ENCODE measurements at regions not wholly inside any gene's neighbourhood (a gene's known extent, or its start where the extent isn't known, plus 50 kb on each side); places are given as distances from the start of the nearest gene placed in this dataset.

GRCh38 chr4:56183344-56183959, 203.8 kb downstream of the AASDH start:
- Histone ChIP-seq H3K4me2 (no peak overlapping the region), H2AFZ (ENCODE audit: low read depth) (no peak overlapping the region), H3K36me3 (replicated peaks in 1 of 2; ENCODE audit: control insufficient read depth in 1 of 2, insufficient read depth in 2 of 2, low read length in 1 of 2) (no peaks in the 10 kb centered on the region), H3K4me3 (ENCODE audit: low read depth in 2 of 2, low read length in 1 of 2) (no peak overlapping the region), H3K4me1 (ENCODE audit: control insufficient read depth in 1 of 2, insufficient read depth in 2 of 2, low read depth in 1 of 2, low read length in 1 of 2) (peaks cover 0 to 6% of the 10 kb centered on the region in 2 experiments; a peak in 1 of 4 replicates), H3K9ac (no peak overlapping the region), H3K9me2 (no peaks in the 10 kb centered on the region), H3K27ac (ENCODE audit: low read depth in 2 of 2, low read length in 1 of 2) (no peak overlapping the region), H3F3A (replicated peaks; ENCODE audit: insufficient read depth) (no peaks in the 10 kb centered on the region), H3K79me2 (ENCODE audit: insufficient read depth) (no peaks in the 10 kb centered on the region), H3K9me3 (no peaks in the 10 kb centered on the region), H4K20me1 (ENCODE audit: insufficient read depth) (no peaks in the 10 kb centered on the region), H3K27me3 (ENCODE audit: insufficient read depth) (no peaks in the 10 kb centered on the region)
- WGBS (ENCODE audit: low lambda C conversion rate), result 92% methylated on average over 11 of the region's 11 CpGs
- ChIA-PET CTCF (no interaction called here), POLR2A (no interaction called here)
- DNase-seq, result no peak
- TF ChIP-seq RCOR1 (IDR thresholded peaks at IDR 0.05; ENCODE audit: low read length) (no peak), REST (IDR thresholded peaks at IDR 0.05; ENCODE audit: low read depth, low read length) (no peak), EZH2phosphoT487 (IDR thresholded peaks at IDR 0.05; ENCODE audit: borderline replicate concordance, low read depth) (no peak), MXI1 (IDR thresholded peaks at IDR 0.05; ENCODE audit: low read depth, low read length) (no peak), ELF1 (IDR thresholded peaks at IDR 0.05) (no peak), RFX5 (IDR thresholded peaks at IDR 0.05; ENCODE audit: low read length) (no peak)

GRCh38 chr4:56182356-56182755, 204.9 kb downstream of the AASDH start:
- ChIA-PET POLR2A (no interaction called here), CTCF (interaction anchor here (0.6 kb wide), 1 partner anchor 909 kb away, joined by 3 read pairs; no protein-coding TSS in a partner anchor)
- H3K27ac ChIP-seq (ENCODE audit: low read depth in 2 of 2, low read length in 1 of 2), result no peak overlapping the region
- H3K9ac ChIP-seq, result no peak overlapping the region
- no peak for TF ChIP-seq TAF1 (IDR thresholded peaks at IDR 0.05; ENCODE audit: borderline replicate concordance, low read depth, low read length)
- no peak for TF ChIP-seq FOXM1 (IDR thresholded peaks at IDR 0.05; ENCODE audit: low read depth)
- no peak for TF ChIP-seq MAX (IDR thresholded peaks at IDR 0.05; ENCODE audit: low read depth)
- TF ChIP-seq CHD2 (IDR thresholded peaks at IDR 0.05; ENCODE audit: low read length, partially characterized antibody), result no peak
- TF ChIP-seq CTCF (IDR thresholded peaks at IDR 0.05), result no peak
- TF ChIP-seq SMC3 (IDR thresholded peaks at IDR 0.05; ENCODE audit: low read depth, low read length), result no peak
- no peak for TF ChIP-seq RXRA (IDR thresholded peaks at IDR 0.05; ENCODE audit: borderline replicate concordance, low read depth)
- peaks cover 0 to 6% of the 10 kb centered on the region in 2 experiments; a peak in 1 of 4 replicates for H3K4me1 ChIP-seq (ENCODE audit: control insufficient read depth in 1 of 2, insufficient read depth in 2 of 2, low read depth in 1 of 2, low read length in 1 of 2)
- no peak for DNase-seq
- H3K4me3 ChIP-seq (ENCODE audit: low read depth in 2 of 2, low read length in 1 of 2), result no peak overlapping the region
- no peaks in the 10 kb centered on the region for H3F3A ChIP-seq (replicated peaks; ENCODE audit: insufficient read depth)
- H3K4me2 ChIP-seq, result no peak overlapping the region
- no peak overlapping the region for H2AFZ ChIP-seq (ENCODE audit: low read depth)
- no peaks in the 10 kb centered on the region for H3K79me2 ChIP-seq (ENCODE audit: insufficient read depth)
- peaks cover 0 to 3% of the 10 kb centered on the region in 2 experiments for H3K36me3 ChIP-seq (replicated peaks in 1 of 2; ENCODE audit: control insufficient read depth in 1 of 2, insufficient read depth in 2 of 2, low read length in 1 of 2)
- no peaks in the 10 kb centered on the region for H3K9me2 ChIP-seq
- no peaks in the 10 kb centered on the region for H3K9me3 ChIP-seq
- H3K27me3 ChIP-seq (ENCODE audit: insufficient read depth), result no peaks in the 10 kb centered on the region
- 79% methylated on average over 6 of the region's 6 CpGs for WGBS (ENCODE audit: low lambda C conversion rate)
- no peaks in the 10 kb centered on the region for H4K20me1 ChIP-seq (ENCODE audit: insufficient read depth)
